ENCODE measurements at regions not wholly inside any gene's neighbourhood (a gene's known extent, or its start where the extent isn't known, plus 50 kb on each side); places are given as distances from the start of the nearest gene placed in this dataset.
"Not testable (repeated sequence)": the region's sequence is repeated elsewhere in the genome, so short reads cannot be mapped to it uniquely, and the experiment has no call there.

- DNase-seq (ENCODE audit: low spot score), result no peak
Observed at GRCh38 chr3:5754602-5755001, 567.1 kb downstream of the EDEM1 start.

- DNase-seq (ENCODE audit: low spot score), result no peak
Observed at GRCh38 chr3:5756443-5756842, 568.9 kb downstream of the EDEM1 start.

DNA sequence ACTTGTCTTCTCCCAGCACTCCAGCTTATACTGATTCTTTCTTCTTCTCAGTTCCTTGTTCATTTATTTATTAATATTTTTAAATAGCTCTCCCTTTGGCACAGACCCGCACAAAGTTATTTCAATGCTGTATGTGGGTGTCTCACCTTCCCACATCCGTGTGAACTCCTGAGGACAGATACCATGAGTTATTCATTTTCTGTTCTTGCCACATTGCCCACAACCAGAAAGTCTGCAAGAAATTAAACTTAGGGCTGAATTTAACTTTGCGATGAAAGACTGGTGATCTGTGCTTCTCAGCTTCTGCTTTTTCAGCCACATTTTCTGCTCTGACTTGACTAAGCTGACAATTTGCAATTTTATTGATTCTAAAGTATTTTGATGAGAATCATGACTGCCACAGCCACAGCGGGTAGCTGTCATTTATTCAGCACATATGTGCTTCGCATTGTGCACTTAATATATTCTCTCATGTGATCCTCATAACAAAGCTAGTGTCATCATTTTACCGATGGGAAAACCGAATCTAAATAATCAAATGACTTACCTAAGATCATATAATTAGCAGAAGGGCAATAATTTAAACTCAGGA lies 569.8 kb downstream of the EDEM1 start:
- no peak for DNase-seq (ENCODE audit: low spot score)

DNA sequence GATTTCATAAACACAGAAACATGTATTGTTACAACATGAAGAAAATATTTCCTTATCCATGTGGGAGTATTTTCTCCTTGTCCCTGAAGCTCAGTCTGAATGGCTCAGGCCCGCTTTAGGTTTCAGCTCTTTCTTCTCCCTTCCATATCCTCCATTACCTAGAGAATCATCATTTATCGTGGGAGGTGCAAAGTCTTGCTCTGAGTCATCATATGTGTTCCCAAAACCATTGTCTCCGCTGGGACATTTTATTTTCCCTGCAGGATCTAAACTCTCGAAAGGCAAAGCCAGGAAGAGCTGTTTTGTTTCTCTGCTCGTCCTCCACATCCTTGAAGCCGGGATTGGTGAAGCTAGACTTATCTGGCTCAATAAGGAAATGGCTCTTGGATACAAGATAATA lies 571.2 kb downstream of the EDEM1 start:
- no peak for DNase-seq (ENCODE audit: low spot score)

DNA sequence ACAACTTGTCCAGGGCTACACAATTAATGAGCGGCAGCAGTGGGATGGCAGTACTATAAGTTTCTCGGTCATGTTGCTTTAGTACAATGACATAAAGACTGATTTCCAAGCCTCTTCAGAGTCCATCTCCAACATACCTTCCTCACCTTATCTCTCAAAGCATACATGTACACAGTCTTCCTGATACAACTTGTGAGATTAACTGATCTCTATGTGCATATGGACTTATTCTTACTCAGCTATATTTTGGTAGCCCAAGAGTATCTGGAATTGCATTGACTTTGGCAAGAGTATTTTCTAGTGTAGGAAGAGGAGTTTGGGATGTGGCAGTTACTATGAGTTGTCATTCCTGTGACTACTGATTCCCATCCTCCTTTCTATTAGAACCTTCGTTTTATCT lies 575.0 kb downstream of the EDEM1 start:
- no peak for DNase-seq (ENCODE audit: low spot score)

DNA sequence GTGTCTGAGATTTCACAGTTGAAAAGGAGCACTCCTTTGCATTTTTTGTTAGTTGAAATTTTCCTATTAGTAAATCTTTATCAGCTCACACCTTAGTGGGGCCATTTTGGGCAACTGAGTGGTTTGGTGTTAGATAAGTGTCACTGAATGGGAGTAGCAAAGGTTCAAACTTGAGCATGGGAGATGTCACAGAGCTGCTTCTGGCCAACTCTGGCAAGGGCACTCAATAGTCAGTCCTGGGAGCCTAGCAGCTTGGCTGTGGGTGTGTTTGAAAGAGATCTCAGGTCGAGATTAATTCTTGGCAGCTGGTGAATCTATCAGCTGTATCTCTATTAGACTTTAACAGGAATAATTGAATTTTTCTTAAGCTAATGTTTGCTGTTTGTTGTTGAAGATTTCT lies 579.3 kb downstream of the EDEM1 start:
- DNase-seq (ENCODE audit: low spot score), result no peak

DNA sequence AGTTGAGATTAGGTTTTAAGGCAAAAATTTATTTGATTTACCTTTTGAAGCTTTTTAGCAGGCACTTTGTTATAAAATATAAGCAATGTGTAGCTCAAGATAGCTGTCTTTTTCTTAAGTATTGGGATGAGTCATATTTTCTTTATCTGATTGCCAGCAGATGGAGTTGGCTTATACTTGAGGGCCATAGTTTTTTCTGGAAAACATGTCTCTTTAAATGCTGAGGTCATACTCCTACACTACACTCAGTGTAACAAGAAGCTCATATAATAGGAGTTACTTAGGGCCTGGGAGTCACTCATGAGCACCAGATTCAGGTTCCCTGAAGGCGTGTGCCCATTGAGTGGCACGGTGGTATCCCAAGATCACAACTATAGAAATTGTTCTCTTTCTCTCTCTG lies 579.8 kb downstream of the EDEM1 start:
- DNase-seq (ENCODE audit: low spot score), result no peak

GRCh38 chr3:5768281-5768945 lies 580.9 kb downstream of the EDEM1 start:
- DNase-seq (ENCODE audit: low spot score), result no peak

GRCh38 chr3:5769825-5770224 lies 582.3 kb downstream of the EDEM1 start:
- DNase-seq (ENCODE audit: low spot score), result no peak

DNA sequence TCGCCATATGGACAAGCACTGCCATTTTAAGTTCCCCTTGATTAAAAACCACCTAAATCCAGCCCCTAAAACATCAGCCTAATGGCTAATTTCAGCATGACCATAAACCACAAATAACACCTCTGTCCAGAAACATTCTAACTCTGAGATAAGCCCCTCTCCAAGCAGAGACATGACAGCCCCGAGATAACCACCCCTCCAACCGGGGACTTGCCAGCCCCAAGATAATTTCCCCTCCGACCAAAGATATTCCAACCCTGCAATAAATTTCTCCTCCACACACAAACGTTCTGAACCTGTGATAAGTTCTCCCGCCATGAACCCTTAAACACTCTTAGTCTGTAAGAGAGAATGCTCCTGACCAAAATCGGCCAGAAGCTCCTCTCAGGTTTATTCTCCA lies 586.8 kb downstream of the EDEM1 start:
- DNase-seq (ENCODE audit: low spot score), result no peak

GRCh38 chr3:5775100-5775499 lies 587.6 kb downstream of the EDEM1 start:
- DNase-seq (ENCODE audit: low spot score), result not testable (repeated sequence)

- no peak for DNase-seq (ENCODE audit: low spot score)
Observed at GRCh38 chr3:5784690-5785089, 597.2 kb downstream of the EDEM1 start.

DNA sequence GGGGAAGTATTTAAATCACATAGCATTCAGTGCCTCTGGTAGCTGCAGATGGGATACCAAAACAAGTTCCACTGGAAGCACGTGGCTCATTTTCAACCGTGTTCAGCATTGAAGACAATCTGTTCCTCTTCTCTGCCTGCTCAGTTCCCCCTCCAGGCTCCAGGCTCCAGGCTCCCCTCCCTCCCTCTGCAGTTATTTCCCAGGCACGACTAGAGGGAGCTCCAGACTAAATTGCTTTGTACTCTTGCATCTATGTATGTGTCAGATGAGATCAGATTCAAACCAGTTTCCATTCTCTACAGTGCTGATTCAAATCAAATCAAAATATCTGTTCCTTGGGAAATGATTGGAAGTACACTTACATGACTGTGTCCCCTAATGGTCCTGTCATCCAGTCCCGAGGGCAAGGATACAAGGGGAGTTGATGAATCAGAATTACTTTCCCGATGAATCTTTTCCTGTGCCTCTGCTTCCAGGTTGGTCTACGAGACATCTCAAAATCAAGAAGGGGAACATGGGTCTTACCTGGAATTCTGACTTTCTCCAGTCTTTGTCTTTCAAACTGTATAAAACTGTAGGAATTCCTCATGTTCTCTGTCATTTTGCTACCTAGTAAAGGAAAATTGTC lies 600.5 kb downstream of the EDEM1 start:
- DNase-seq (ENCODE audit: low spot score), result no peak

GRCh38 chr3:5788496-5788895 lies 601.0 kb downstream of the EDEM1 start:
- no peak for DNase-seq (ENCODE audit: low spot score)

- DNase-seq (ENCODE audit: low spot score), result no peak
Observed at GRCh38 chr3:5791558-5791957, 604.1 kb downstream of the EDEM1 start.

DNA sequence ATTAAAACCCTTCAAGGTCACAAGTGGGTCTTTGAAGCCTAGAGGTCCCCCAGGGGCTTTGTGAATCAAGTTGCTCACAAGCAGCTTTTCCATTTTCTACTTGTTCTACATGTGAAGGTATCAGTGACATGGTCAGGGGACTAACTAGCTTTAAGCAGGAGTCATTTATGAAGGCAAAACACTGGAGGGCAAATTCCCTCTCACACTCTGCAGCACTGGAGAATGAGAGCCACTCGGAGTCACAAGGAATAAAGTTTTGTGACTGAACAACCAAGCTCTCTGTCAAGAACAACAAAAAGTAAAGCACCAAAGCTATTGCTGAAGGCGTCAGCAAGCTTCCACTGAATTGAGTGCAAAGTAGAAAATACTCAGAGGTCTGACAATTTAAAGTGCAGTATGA lies 609.0 kb downstream of the EDEM1 start:
- DNase-seq (ENCODE audit: low spot score), result no peak

DNA sequence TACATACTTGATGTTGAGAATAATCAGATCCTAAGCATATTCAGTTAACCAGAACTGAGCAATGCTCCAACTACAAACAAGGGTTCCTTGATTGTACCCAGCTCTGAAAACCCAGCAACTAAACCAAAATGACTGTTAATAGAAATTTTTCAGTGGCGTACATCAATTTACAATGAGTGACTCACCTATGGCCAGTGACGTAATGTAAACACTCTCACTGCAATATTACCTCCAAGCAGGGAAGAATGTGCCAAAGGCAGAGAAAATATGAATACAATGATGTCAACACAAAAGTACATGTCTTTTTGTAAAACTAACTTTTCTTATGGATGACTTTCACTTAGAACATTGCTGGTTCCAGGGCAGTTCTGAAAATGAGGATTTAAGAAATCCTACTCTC lies 611.3 kb downstream of the EDEM1 start:
- no peak for DNase-seq (ENCODE audit: low spot score)

GRCh38 chr3:5799398-5799797 lies 611.9 kb downstream of the EDEM1 start:
- no peak for DNase-seq (ENCODE audit: low spot score)

DNA sequence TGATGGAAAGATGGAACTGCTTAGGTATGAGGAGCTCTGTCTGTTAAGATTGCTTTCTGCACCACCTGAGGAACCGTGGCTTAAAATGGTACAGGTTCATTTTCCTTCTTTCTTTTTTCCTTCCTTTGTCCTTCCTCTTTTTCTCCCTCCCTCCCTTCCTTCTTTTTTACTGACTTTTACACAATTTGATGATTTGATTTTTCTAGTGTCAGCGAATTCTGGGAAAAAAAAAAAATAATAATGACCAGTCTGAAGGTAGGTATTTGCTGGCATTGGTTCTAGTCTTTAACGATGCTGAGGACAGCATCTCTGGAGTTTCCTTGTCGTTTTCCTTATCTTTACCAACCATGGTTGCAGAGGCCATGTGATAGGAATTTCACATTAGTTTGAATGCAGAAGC lies 613.5 kb downstream of the EDEM1 start:
- DNase-seq (ENCODE audit: low spot score), result no peak

DNA sequence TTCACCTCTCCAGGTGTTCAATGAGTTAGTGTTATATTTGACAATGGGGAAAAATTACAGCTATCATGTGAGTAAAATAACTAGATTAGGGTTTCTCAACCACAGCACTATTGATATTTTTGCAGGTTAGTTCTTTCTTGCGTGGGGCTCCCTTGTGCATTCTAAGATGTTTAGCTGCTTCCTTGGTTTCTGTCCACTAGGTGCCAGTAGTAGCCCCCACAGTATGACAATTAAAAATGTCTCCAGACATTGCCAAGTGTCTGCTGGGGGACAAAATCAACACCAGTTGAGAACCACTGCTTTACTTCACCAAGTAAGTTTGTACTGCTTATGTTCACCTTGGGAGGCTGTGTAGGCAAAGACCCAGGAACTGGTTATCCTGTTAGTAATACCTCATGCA lies 618.7 kb downstream of the EDEM1 start:
- no peak for DNase-seq (ENCODE audit: low spot score)

DNA sequence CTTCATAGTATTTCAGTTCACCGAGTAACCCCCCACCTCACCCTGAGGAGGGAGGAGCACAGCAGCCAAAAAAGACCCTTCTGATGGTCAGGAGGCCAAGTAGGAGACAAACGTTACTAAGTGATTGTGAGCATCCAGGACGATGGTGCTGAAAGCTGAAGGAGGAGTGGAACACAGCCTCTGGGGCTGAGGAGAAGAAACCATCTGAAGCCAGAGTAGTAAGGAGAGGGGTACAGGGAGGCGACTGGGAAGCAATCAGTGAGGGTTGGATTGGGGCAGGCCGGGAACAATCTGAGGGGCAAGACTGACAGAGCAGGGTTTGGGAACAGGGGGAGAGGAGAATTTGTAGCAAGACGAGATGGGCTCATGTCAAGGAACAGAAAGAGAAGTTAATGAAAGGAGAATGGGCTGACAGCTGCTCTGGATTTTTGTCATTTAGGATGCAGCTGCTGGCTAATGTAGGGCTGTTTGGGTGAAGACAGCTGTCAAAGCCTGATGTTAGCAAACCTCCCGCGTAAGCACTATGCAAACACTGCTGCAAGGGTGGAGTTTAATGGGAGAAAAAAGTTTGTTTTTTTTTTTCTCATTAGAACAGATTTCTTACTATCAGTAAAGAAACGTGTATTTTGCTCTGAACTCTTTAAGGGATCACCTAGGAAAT lies 622.2 kb downstream of the EDEM1 start:
- DNase-seq (ENCODE audit: low spot score), result no peak

GRCh38 chr3:5811016-5811415 lies 623.5 kb downstream of the EDEM1 start:
- no peak for DNase-seq (ENCODE audit: low spot score)

DNA sequence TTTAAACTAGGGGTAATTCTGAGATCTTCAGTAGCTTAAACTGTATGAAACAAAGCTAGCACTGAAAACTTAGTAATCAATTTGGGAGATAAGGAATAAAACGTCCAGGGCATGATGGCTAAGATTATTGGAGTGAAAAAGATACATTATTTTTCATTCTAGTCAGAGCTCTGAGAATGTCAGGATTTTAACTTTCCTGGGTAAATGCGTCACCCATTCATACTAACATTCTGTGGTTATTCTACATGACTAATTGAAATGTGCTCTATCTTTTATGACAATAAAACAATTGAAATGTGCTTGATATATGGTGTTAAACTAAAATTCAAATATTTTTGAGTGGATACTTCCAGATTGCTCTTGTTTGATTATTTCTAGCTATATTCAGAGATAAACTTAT lies 626.0 kb downstream of the EDEM1 start:
- no peak for DNase-seq (ENCODE audit: low spot score)
